Islet precursor cell (in vitro differentiated cells): ENCODE measurements at regions not wholly inside any gene's neighbourhood (a gene's known extent, or its start where the extent isn't known, plus 50 kb on each side); places are given as distances from the start of the nearest gene placed in this dataset.

ENCODE experiments used
- DNase-seq: peaks from one replicate; pipeline ENCODE4 v3.0.0-alpha.2; 2018

- no peak for DNase-seq
Measured at GRCh38 chr4:151829309-151829708, 68.5 kb upstream of the GATB start.

DNA sequence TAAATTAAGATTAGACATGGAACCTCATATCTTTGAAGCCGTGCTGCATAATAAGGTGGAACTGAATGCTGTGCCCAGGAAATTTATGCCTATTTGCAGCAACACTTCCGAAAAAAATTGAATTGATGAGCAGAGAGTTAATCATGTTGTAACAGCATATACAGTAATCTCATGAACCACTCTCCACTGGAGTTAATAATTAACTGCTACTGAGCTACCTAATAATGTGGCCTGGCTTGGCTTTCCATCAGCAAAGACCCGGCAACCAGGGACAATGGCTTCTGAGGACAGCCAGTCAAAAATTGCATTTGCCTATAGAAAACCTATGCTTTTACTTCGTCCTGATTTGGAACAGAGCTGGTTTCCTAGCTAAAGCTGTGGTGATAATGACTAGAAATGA, 63.8 kb upstream of the GATB start:
- no peak for DNase-seq

GRCh38 chr4:151822331-151822730, 61.5 kb upstream of the GATB start:
- DNase-seq = no peak

- no peak for DNase-seq
Measured at GRCh38 chr4:151820004-151820403, 59.2 kb upstream of the GATB start.

DNA sequence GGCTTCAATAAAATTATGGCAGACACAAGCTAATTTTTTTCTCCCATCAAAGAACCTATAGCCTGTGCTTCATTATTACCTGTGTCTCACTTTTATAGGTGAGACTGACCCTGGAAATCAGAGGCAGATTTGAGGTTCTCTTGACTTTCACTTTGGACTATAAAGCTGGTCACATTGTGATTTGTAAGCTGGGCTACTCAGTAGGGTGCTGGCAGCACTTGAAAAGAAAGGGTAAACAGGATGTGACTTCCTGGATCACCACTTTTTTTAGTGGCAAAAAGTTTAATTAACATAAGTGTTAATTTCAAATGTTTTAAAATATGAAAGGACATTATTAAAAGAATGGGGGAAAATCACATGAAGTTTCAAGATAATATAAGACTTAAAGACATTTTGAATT, 50.6 kb upstream of the GATB start:
- no peak for DNase-seq
